Thyroid gland (tissue), 4 donors: ENCODE measurements at regions not wholly inside any gene's neighbourhood (a gene's known extent, or its start where the extent isn't known, plus 50 kb on each side); places are given as distances from the start of the nearest gene placed in this dataset.

ENCODE experiments used
- POLR2A ChIP-seq, 2 donors: fragments of 450-650 bp; IDR thresholded peaks; one replicate each; pipeline ENCODE4 v1.6.1; 2017; ENCODE audit warnings: antibody characterized with exemption in 2 of 2, mild to moderate bottlenecking in 2 of 2, moderate library complexity in 1 of 2
- TF ChIP-seq, protein P1 (sequence below), 6 experiments: fragments of 200-600 bp in 3 of 6; fragments of 450-650 bp in 3 of 6; sonication (generic) in 3 of 6; IDR thresholded peaks; one replicate each; pipeline ENCODE4 v1.5.1; 2016 to 2019; ENCODE audit warnings: antibody characterized with exemption in 6 of 6, mild to moderate bottlenecking in 2 of 6, inconsistent platforms in 1 of 6, moderate library complexity in 1 of 6

DNA sequence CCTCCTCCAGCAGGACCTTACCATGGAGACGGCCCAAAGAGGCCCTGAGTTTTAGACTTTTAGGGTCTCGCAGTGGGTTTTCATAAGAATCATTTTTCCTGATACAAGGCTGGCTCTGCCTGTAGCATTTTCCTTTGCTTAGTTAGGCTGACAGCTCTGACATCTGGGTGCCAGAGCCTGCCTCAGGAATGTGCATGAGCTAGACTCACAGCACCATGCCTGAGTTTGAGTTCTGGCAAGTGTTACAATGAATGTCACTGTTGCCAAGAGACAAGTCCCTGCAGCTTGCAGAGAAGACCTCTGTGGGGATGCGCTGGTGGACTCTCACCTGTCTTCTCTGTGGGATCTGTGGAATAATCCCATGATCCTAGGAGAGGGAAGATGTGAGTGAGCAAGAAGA, 328.6 kb upstream of the TSPY4 start:
- TF ChIP-seq POLR2A (IDR thresholded peaks at IDR 0.05), result no peak
- TF ChIP-seq, protein P1, sequence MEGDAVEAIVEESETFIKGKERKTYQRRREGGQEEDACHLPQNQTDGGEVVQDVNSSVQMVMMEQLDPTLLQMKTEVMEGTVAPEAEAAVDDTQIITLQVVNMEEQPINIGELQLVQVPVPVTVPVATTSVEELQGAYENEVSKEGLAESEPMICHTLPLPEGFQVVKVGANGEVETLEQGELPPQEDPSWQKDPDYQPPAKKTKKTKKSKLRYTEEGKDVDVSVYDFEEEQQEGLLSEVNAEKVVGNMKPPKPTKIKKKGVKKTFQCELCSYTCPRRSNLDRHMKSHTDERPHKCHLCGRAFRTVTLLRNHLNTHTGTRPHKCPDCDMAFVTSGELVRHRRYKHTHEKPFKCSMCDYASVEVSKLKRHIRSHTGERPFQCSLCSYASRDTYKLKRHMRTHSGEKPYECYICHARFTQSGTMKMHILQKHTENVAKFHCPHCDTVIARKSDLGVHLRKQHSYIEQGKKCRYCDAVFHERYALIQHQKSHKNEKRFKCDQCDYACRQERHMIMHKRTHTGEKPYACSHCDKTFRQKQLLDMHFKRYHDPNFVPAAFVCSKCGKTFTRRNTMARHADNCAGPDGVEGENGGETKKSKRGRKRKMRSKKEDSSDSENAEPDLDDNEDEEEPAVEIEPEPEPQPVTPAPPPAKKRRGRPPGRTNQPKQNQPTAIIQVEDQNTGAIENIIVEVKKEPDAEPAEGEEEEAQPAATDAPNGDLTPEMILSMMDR (IDR thresholded peaks at IDR 0.05), result no peak
